ENCODE measurements at regions not wholly inside any gene's neighbourhood (a gene's known extent, or its start where the extent isn't known, plus 50 kb on each side); places are given as distances from the start of the nearest gene placed in this dataset.

- 80 to 87% (median 84%) methylated on average over 15 to 19 of the region's 19 CpGs for WGBS, 5 donors
- TF ChIP-seq EP300 (IDR thresholded peaks at IDR 0.05) (no peak), POLR2A (IDR thresholded peaks at IDR 0.05) (no peak), POLR2AphosphoS5 (IDR thresholded peaks at IDR 0.05) (no peak), CTCF (IDR thresholded peaks at IDR 0.05) (no peak)
- no peak overlapping the region for H3K27ac ChIP-seq
- H3K36me3 ChIP-seq: no peaks in the 10 kb centered on the region
- H3K4me3 ChIP-seq: no peak overlapping the region
- peaks cover 0 to 7% (median 0%) of the 10 kb centered on the region in 4 donors for H3K9me3 ChIP-seq
- no peaks in the 10 kb centered on the region for H3K4me1 ChIP-seq
- intact Hi-C loops (cut with DNase I; ENCODE audit: low total_unique reads): no loop called here
- DNase-seq: peak in 1 of 2 donors; percentile 13
- H3K27me3 ChIP-seq: peaks cover 0 to 78% (median 20%) of the 10 kb centered on the region in 3 donors
Observed at GRCh38 chr22:49368221-49368975, 459.3 kb downstream of the BRD1 start.

GRCh38 chr22:49367041-49367697 lies 460.5 kb downstream of the BRD1 start:
- Histone ChIP-seq H3K36me3 (no peaks in the 10 kb centered on the region), H3K4me3 (no peak overlapping the region), H3K9me3 (peaks cover 0 to 7% (median 0%) of the 10 kb centered on the region in 4 donors), H3K27ac (no peak overlapping the region), H3K27me3 (peaks cover 0 to 71% (median 20%) of the 10 kb centered on the region in 3 donors), H3K4me1 (no peaks in the 10 kb centered on the region)
- DNase-seq: peak in 1 of 2 donors; percentile 13
- WGBS, 5 donors: 56 to 69% (median 69%) methylated on average over 10 of the region's 10 CpGs
- intact Hi-C loops (cut with DNase I; ENCODE audit: low total_unique reads): no loop called here
- TF ChIP-seq POLR2AphosphoS5 (IDR thresholded peaks at IDR 0.05) (no peak), POLR2A (IDR thresholded peaks at IDR 0.05) (no peak), CTCF (IDR thresholded peaks at IDR 0.05) (no peak), EP300 (IDR thresholded peaks at IDR 0.05) (no peak)

DNA sequence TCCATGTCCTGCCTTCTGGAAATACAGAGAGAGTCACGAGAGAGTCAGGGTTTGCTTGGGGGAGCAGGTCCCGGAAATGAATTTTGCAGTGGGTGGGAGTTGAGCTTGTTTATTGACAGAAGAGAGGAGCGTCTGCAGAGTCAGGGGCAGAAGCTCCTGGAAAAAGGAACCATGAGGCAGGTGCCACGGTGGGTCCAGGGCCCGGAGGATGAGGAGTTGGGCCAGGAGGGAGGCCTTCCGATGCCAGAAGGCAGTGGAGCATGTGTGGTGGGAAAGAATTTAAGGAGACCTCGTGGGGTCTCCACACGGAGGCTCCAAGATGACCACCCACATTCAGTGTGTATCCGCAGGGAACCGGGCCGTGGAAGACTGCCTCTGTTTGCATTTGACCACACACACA lies 461.2 kb downstream of the BRD1 start:
- 66 to 79% (median 70%) methylated on average over 11 of the region's 11 CpGs for WGBS, 5 donors
- Histone ChIP-seq H3K27ac (no peak overlapping the region), H3K36me3 (no peaks in the 10 kb centered on the region), H3K4me1 (no peaks in the 10 kb centered on the region), H3K9me3 (peaks cover 0 to 7% (median 0%) of the 10 kb centered on the region in 4 donors), H3K4me3 (no peak overlapping the region), H3K27me3 (peaks cover 0 to 63% (median 20%) of the 10 kb centered on the region in 3 donors)
- peak in 1 of 2 donors; percentile 13 for DNase-seq
- intact Hi-C loops (cut with DNase I; ENCODE audit: low total_unique reads): no loop called here
- TF ChIP-seq POLR2AphosphoS5 (IDR thresholded peaks at IDR 0.05) (no peak), EP300 (IDR thresholded peaks at IDR 0.05) (no peak), POLR2A (IDR thresholded peaks at IDR 0.05) (no peak), CTCF (IDR thresholded peaks at IDR 0.05) (no peak)

GRCh38 chr22:49365910-49366309 lies 461.8 kb downstream of the BRD1 start:
- TF ChIP-seq EP300 (IDR thresholded peaks at IDR 0.05) (no peak), CTCF (IDR thresholded peaks at IDR 0.05) (no peak), POLR2AphosphoS5 (IDR thresholded peaks at IDR 0.05) (no peak), POLR2A (IDR thresholded peaks at IDR 0.05) (no peak)
- Histone ChIP-seq H3K4me3 (no peak overlapping the region), H3K9me3 (peaks cover 0 to 7% (median 0%) of the 10 kb centered on the region in 4 donors), H3K27ac (no peak overlapping the region), H3K4me1 (no peaks in the 10 kb centered on the region), H3K27me3 (peaks cover 0 to 58% (median 20%) of the 10 kb centered on the region in 3 donors), H3K36me3 (no peaks in the 10 kb centered on the region)
- 62 to 68% (median 62%) methylated on average over 14 of the region's 14 CpGs for WGBS, 5 donors
- intact Hi-C loops (cut with DNase I; ENCODE audit: low total_unique reads): no loop called here
- peak in 1 of 2 donors; percentile 14 for DNase-seq
